Endothelial cell of umbilical vein (primary cell): ENCODE measurements at regions not wholly inside any gene's neighbourhood (a gene's known extent, or its start where the extent isn't known, plus 50 kb on each side); places are given as distances from the start of the nearest gene placed in this dataset.
A peak's percentile ranks its signal among the peaks of the same experiment; 100 is the strongest.

Experiments
- BruUV-seq: library from RNA; stranded (reverse); fragments of 400-500 nt; replicated peaks from 2 replicates; lab custom pipeline; 2021; lab: Mats Ljungman, UMichigan
- CTCF ChIA-PET: fragments of 300-600, 350-600 bp; sonication (Branson Sonifier 250); formaldehyde crosslinking; loops from one replicate; lab custom pipeline; 2021; ENCODE audit warnings: antibody characterized with exemption, inconsistent platforms; lab: Charles Lee
- POLR2A ChIA-PET: fragments of 300-600, 350-600 bp; sonication (Branson Sonifier 250); formaldehyde crosslinking; loops from one replicate; lab custom pipeline; 2021; ENCODE audit warnings: antibody characterized with exemption, inconsistent platforms; lab: Charles Lee
- DNase-seq: peaks from one replicate; pipeline ENCODE4 v3.0.0-alpha.2; 2011; ENCODE audit warnings: low read depth, low spot score
- FAIRE-seq: peaks from 2 replicates; lab custom pipeline; 2011; peaks lifted over from hg19 to GRCh38; lab: Jason Lieb, UNC
- H2AFZ ChIP-seq: 2 replicates; pipeline ENCODE4 v1.6.0; 2012; ENCODE audit warnings: low read depth, low read length, control low read depth, inconsistent platforms
- H3K27ac ChIP-seq: 2 replicates; pipeline ENCODE4 v1.5.1; 2011; ENCODE audit warnings: low read depth, mild to moderate bottlenecking, control low read depth, low read length, moderate library complexity; ENCODE audit not compliant: insufficient read depth
- H3K27me3 ChIP-seq, 2 experiments: 2 replicates each; pipeline versions ENCODE4 v1.6.0 to v1.6.1; 2011; ENCODE audit warnings: low read length in 2 of 2, mixed read lengths in 1 of 2; ENCODE audit not compliant: control insufficient read depth in 2 of 2, insufficient read depth in 2 of 2
- H3K36me3 ChIP-seq, 2 experiments: 2 replicates in 1 of 2; 3 replicates in 1 of 2; pipeline ENCODE4 v1.5.1; 2011; ENCODE audit warnings: low read length in 2 of 2, mild to moderate bottlenecking in 1 of 2, moderate library complexity in 1 of 2; ENCODE audit not compliant: control insufficient read depth in 2 of 2, insufficient read depth in 2 of 2; ENCODE audit errors: extremely low read depth in 1 of 2
- H3K4me1 ChIP-seq: 3 replicates; pipeline ENCODE4 v1.5.1; 2011; ENCODE audit warnings: mild to moderate bottlenecking, low read length; ENCODE audit not compliant: control insufficient read depth, insufficient read depth; ENCODE audit errors: extremely low read depth
- H3K4me2 ChIP-seq: 2 replicates; pipeline ENCODE4 v1.6.1; 2011; ENCODE audit warnings: low read length, control low read depth, mixed read lengths; ENCODE audit not compliant: insufficient read depth
- H3K4me3 ChIP-seq, 3 experiments: fragments of 200-600 bp in 1 of 3; sonication (generic), shearing (Covaris generic) in 1 of 3; replicated peaks in 1 of 3; 2 replicates each; pipeline ENCODE4 v1.5.1; 2011 to 2016; ENCODE audit warnings: control low read depth in 3 of 3, low read length in 3 of 3, mild to moderate bottlenecking in 2 of 3, inconsistent platforms in 1 of 3, low read depth in 1 of 3, moderate library complexity in 1 of 3; ENCODE audit not compliant: insufficient read depth in 1 of 3
- H3K79me2 ChIP-seq: 2 replicates; pipeline ENCODE4 v1.6.0; 2012; ENCODE audit warnings: low read length, inconsistent platforms; ENCODE audit not compliant: control insufficient read depth, insufficient read depth
- H3K9ac ChIP-seq: replicated peaks from 2 replicates; pipeline ENCODE3; 2011; ENCODE audit warnings: low read length, control low read depth; ENCODE audit not compliant: insufficient read depth; ENCODE audit errors: extremely low read depth
- H3K9me1 ChIP-seq: replicated peaks from 3 replicates; pipeline ENCODE4 v1.6.0; 2011; ENCODE audit warnings: mild to moderate bottlenecking, low read length; ENCODE audit not compliant: control insufficient read depth, insufficient read depth; ENCODE audit errors: extremely low read depth
- H3K9me3 ChIP-seq: replicated peaks from 2 replicates; pipeline ENCODE4 v1.5.1; 2012; ENCODE audit warnings: low read length, inconsistent platforms; ENCODE audit not compliant: control insufficient read depth, insufficient read depth
- H4K20me1 ChIP-seq: replicated peaks from 2 replicates; pipeline ENCODE3; 2011; ENCODE audit warnings: mild to moderate bottlenecking, low read length; ENCODE audit not compliant: control insufficient read depth, insufficient read depth; ENCODE audit errors: extremely low read depth
- CTCF ChIP-seq, 2 donors: IDR thresholded peaks; 1 replicate in 1 of 2; 2 replicates in 1 of 2; pipeline ENCODE4 v1.5.1; 2011; ENCODE audit warnings: low read length in 2 of 2, mild to moderate bottlenecking in 2 of 2, moderate library complexity in 2 of 2, control low read depth in 1 of 2, inconsistent platforms in 1 of 2, low read depth in 1 of 2; ENCODE audit not compliant: insufficient read depth in 1 of 2; ENCODE audit errors: extremely low read depth in 1 of 2
- EZH2 ChIP-seq: IDR thresholded peaks from 2 replicates; pipeline ENCODE4 v1.6.1; 2012; ENCODE audit warnings: borderline replicate concordance, low read depth, mild to moderate bottlenecking, moderate library complexity, low read length, inconsistent platforms; ENCODE audit not compliant: severe bottlenecking
- FOS ChIP-seq: IDR thresholded peaks from 2 replicates; pipeline ENCODE4 v1.6.1; 2011; ENCODE audit warnings: mild to moderate bottlenecking, low read length, moderate library complexity, borderline replicate concordance; ENCODE audit not compliant: insufficient read depth
- GATA2 ChIP-seq: IDR thresholded peaks from 2 replicates; pipeline ENCODE4 v1.7.0; 2011; ENCODE audit warnings: low read depth, mild to moderate bottlenecking, moderate library complexity, mixed read lengths, low read length; ENCODE audit not compliant: insufficient read length, insufficient read depth
- JUN ChIP-seq: IDR thresholded peaks from 2 replicates; pipeline ENCODE4 v1.6.1; 2011; ENCODE audit warnings: borderline replicate concordance, low read depth; ENCODE audit not compliant: insufficient read length, insufficient read depth
- MYC ChIP-seq: IDR thresholded peaks from one replicate; pipeline ENCODE4 v1.6.1; 2011; ENCODE audit warnings: mild to moderate bottlenecking, low read depth, low read length
- POLR2A ChIP-seq: IDR thresholded peaks from 2 replicates; pipeline ENCODE4 v1.6.1; 2012; ENCODE audit warnings: low read depth, mild to moderate bottlenecking, control low read depth, low read length
- POLR2AphosphoS5 ChIP-seq: IDR thresholded peaks from 2 replicates; pipeline ENCODE4 v1.6.1; 2012; ENCODE audit warnings: low read depth, mild to moderate bottlenecking, control low read depth, low read length, moderate library complexity; ENCODE audit not compliant: insufficient read depth
- dilution Hi-C: fragments of 300-500 bp; cut with MboI; formaldehyde crosslinking; loops from one replicate; pipeline ENCODE4 v1.15.0; 2019; ENCODE audit warnings: low sequenced_read_pairs; ENCODE audit not compliant: extremely low pct_ligation_motif_present
- intact Hi-C: fragments of 100-400 bp; cut with micrococcal nuclease; formaldehyde crosslinking; loops from one replicate; pipeline ENCODE4 v1.10.0; 2022
- TF ChIP-seq, protein P1 (sequence below): IDR thresholded peaks from 2 replicates; pipeline ENCODE4 v1.6.1; 2011; ENCODE audit not compliant: insufficient read depth, insufficient read length

- Histone ChIP-seq H3K27me3 (no peaks in the 10 kb centered on the region), H3K4me2 (peak overlapping the region; percentile 38), H3K9me3 (no peaks in the 10 kb centered on the region), H3K79me2 (no peaks in the 10 kb centered on the region), H3K9me1 (no peaks in the 10 kb centered on the region), H3K9ac (no peak overlapping the region), H3K4me1 (peaks cover 13% of the 10 kb centered on the region), H3K27ac (peak overlapping the region; percentile 35), H4K20me1 (no peaks in the 10 kb centered on the region), H2AFZ (no peak overlapping the region), H3K4me3 (no peak overlapping the region), H3K36me3 (no peaks in the 10 kb centered on the region)
- CTCF ChIA-PET, result interaction anchor here (0.6 to 2.7 kb wide), 4 partner anchors 11 to 273 kb away, joined by 3 to 12 read pairs (median 4); no protein-coding TSS in a partner anchor
- intact Hi-C loops, result loop anchor here (2.0 kb wide), 3 partner anchors 92 to 526 kb away; no protein-coding TSS in a partner anchor
- POLR2A ChIA-PET, result interaction anchor here (1.0 kb wide), 1 partner anchor 528 kb away, joined by 3 read pairs; the partner anchor contains the start of gene DIPK2A
- DNase-seq (peak; percentile 72), FAIRE-seq (peak; percentile 92)
- TF ChIP-seq, protein P1, sequence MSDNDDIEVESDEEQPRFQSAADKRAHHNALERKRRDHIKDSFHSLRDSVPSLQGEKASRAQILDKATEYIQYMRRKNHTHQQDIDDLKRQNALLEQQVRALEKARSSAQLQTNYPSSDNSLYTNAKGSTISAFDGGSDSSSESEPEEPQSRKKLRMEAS, result no peak
- TF ChIP-seq EZH2, result no peak
- TF ChIP-seq POLR2AphosphoS5, result no peak
- TF ChIP-seq GATA2, result no peak
- TF ChIP-seq MYC, result no peak
- no peak for TF ChIP-seq POLR2A
- TF ChIP-seq JUN, result peak; percentile 85
- TF ChIP-seq FOS, result peak; percentile 89
- TF ChIP-seq CTCF (IDR thresholded peaks at IDR 0.05; ENCODE audit: extremely low read depth in 1 of 2, insufficient read depth in 1 of 2, low read depth in 1 of 2, low read length in 2 of 2), result no peak
- dilution Hi-C loops, result no loop called here
- BruUV-seq, result no TSS peak
These were observed 527.6 kb downstream of the DIPK2A start for GRCh38 chr3:144499001-144499930.
